Body of pancreas (tissue), 4 donors: ENCODE measurements at regions not wholly inside any gene's neighbourhood (a gene's known extent, or its start where the extent isn't known, plus 50 kb on each side); places are given as distances from the start of the nearest gene placed in this dataset.

Experiments
- ATAC-seq: fragments of 150-250 bp; one replicate; pipeline ENCODE4 v1.9.1; 2016
- DNase-seq, 4 donors: peaks; one replicate each; pipeline ENCODE4 v3.0.0-alpha.2; 2019
- H3K27ac ChIP-seq, 4 donors: fragments of 200-600 bp; sonication (generic); 1 replicate in 3 of 4; 2 replicates in 1 of 4; pipeline versions ENCODE4 v1.5.1 to v1.6.1; 2016 to 2019; ENCODE audit warnings: mild to moderate bottlenecking in 1 of 4, mixed read lengths in 1 of 4, moderate library complexity in 1 of 4
- H3K27me3 ChIP-seq, 2 donors: fragments of 200-600 bp; sonication (generic); one replicate each; pipeline ENCODE4 v1.6.0; 2016; ENCODE audit warnings: mild to moderate bottlenecking in 1 of 2
- H3K36me3 ChIP-seq, 2 donors: fragments of 200-600 bp; sonication (generic); replicated peaks in 1 of 2; 2 replicates each; pipeline ENCODE4 v1.5.1; 2016; ENCODE audit warnings: low read depth in 2 of 2; ENCODE audit not compliant: insufficient read depth in 1 of 2
- H3K4me1 ChIP-seq: fragments of 200-600 bp; sonication (generic); one replicate; pipeline ENCODE4 v1.6.0; 2016
- H3K4me3 ChIP-seq, 2 donors: fragments of 200-600 bp; sonication (generic); 1 replicate in 1 of 2; 2 replicates in 1 of 2; pipeline ENCODE4 v1.5.1; 2016 to 2019
- H3K9me3 ChIP-seq, 3 donors: fragments of 200-600 bp; sonication (generic); 1 replicate in 2 of 3; 2 replicates in 1 of 3; pipeline ENCODE4 v1.5.1; 2016
- CTCF ChIP-seq, 7 experiments: fragments of 450-650 bp in 4 of 7; fragments of 200-600 bp in 3 of 7; sonication (generic) in 3 of 7; IDR thresholded peaks; one replicate each; pipeline ENCODE4 v1.5.1; 2016 to 2019; ENCODE audit warnings: antibody characterized with exemption in 7 of 7
- POLR2A ChIP-seq, 3 donors: fragments of 450-650 bp; IDR thresholded peaks; one replicate each; pipeline ENCODE4 v1.6.1; 2016; ENCODE audit warnings: antibody characterized with exemption in 3 of 3, mild to moderate bottlenecking in 2 of 3
- WGBS, 2 donors: methylation state at CpG; one replicate each; pipeline ENCODE4 v1.1.5; 2017; 5-methylcytosine and 5-hydroxymethylcytosine counted together
- intact Hi-C: fragments of 100-400 bp; cut with DNase I; formaldehyde crosslinking; loops from one replicate; pipeline ENCODE4 v1.15.1; 2023

GRCh38 chr3:118495206-118495605 is 539.4 kb downstream of the IGSF11 start:
- ATAC-seq (no peak), DNase-seq (no peak)
- intact Hi-C loops: no loop called here
- peaks cover 0 to 7% (median 0%) of the 10 kb centered on the region in 3 donors for H3K9me3 ChIP-seq
- H3K4me1 ChIP-seq: no peaks in the 10 kb centered on the region
- no peaks in the 10 kb centered on the region for H3K27me3 ChIP-seq
- H3K27ac ChIP-seq: no peak overlapping the region
- 74 to 85% methylated on average over 2 of the region's 2 CpGs for WGBS, 2 donors
- H3K36me3 ChIP-seq: no peaks in the 10 kb centered on the region
- no peak for TF ChIP-seq CTCF (IDR thresholded peaks at IDR 0.05)
- TF ChIP-seq POLR2A (IDR thresholded peaks at IDR 0.05): no peak
- H3K4me3 ChIP-seq: no peak overlapping the region

GRCh38 chr3:118497274-118497673 is 537.4 kb downstream of the IGSF11 start:
- no peaks in the 10 kb centered on the region for H3K4me1 ChIP-seq
- no peak for TF ChIP-seq CTCF (IDR thresholded peaks at IDR 0.05)
- no peak for TF ChIP-seq POLR2A (IDR thresholded peaks at IDR 0.05)
- intact Hi-C loops: no loop called here
- H3K36me3 ChIP-seq: no peaks in the 10 kb centered on the region
- H3K9me3 ChIP-seq: no peaks in the 10 kb centered on the region
- 65 to 66% methylated on average over 3 of the region's 3 CpGs for WGBS, 2 donors
- no peak for ATAC-seq
- no peaks in the 10 kb centered on the region for H3K27me3 ChIP-seq
- DNase-seq: no peak
- no peak overlapping the region for H3K4me3 ChIP-seq
- H3K27ac ChIP-seq: no peak overlapping the region

GRCh38 chr3:118501152-118501551 is 533.5 kb downstream of the IGSF11 start:
- intact Hi-C loops: no loop called here
- no peak overlapping the region for H3K4me3 ChIP-seq
- no peak overlapping the region for H3K27ac ChIP-seq
- TF ChIP-seq POLR2A (IDR thresholded peaks at IDR 0.05) (no peak), CTCF (IDR thresholded peaks at IDR 0.05) (no peak)
- ATAC-seq (peak; percentile 30), DNase-seq (peak; percentile 15 to 54 (median 24))
- H3K4me1 ChIP-seq: no peaks in the 10 kb centered on the region
- H3K36me3 ChIP-seq: no peaks in the 10 kb centered on the region
- H3K27me3 ChIP-seq: no peaks in the 10 kb centered on the region
- WGBS, 2 donors: 13 to 18% methylated on average over 1 of the region's 1 CpG
- H3K9me3 ChIP-seq: no peaks in the 10 kb centered on the region

- DNase-seq (no peak), ATAC-seq (no peak)
- Histone ChIP-seq H3K27me3 (no peaks in the 10 kb centered on the region), H3K4me1 (no peaks in the 10 kb centered on the region), H3K36me3 (no peaks in the 10 kb centered on the region), H3K9me3 (no peaks in the 10 kb centered on the region), H3K27ac (no peak overlapping the region), H3K4me3 (no peak overlapping the region)
- intact Hi-C loops: no loop called here
- TF ChIP-seq POLR2A (IDR thresholded peaks at IDR 0.05): no peak
- no peak for TF ChIP-seq CTCF (IDR thresholded peaks at IDR 0.05)
- WGBS, 2 donors: 75 to 78% methylated on average over 1 of the region's 1 CpG
These were observed 529.7 kb downstream of the IGSF11 start for GRCh38 chr3:118504906-118505305.

GRCh38 chr3:118505784-118506183 is 528.9 kb downstream of the IGSF11 start:
- intact Hi-C loops: no loop called here
- no peaks in the 10 kb centered on the region for H3K9me3 ChIP-seq
- H3K27ac ChIP-seq: no peak overlapping the region
- DNase-seq: no peak
- 42 to 60% methylated on average over 2 of the region's 2 CpGs for WGBS, 2 donors
- no peak overlapping the region for H3K4me3 ChIP-seq
- no peak for ATAC-seq
- no peaks in the 10 kb centered on the region for H3K27me3 ChIP-seq
- H3K36me3 ChIP-seq: no peaks in the 10 kb centered on the region
- H3K4me1 ChIP-seq: no peaks in the 10 kb centered on the region
- TF ChIP-seq POLR2A (IDR thresholded peaks at IDR 0.05) (no peak), CTCF (IDR thresholded peaks at IDR 0.05) (no peak)
